Nephron progenitor cell (in vitro differentiated cells): ENCODE measurements at regions not wholly inside any gene's neighbourhood (a gene's known extent, or its start where the extent isn't known, plus 50 kb on each side); places are given as distances from the start of the nearest gene placed in this dataset.

ENCODE experiments used
- DNase-seq: peaks from one replicate; pipeline ENCODE4 v3.0.0; 2021
- H3K27ac Mint-ChIP-seq: 2 replicates; pipeline ENCODE4 v1.8.0; 2021; ENCODE audit warnings: mild to moderate bottlenecking, moderate library complexity, mixed read lengths
- H3K27me3 Mint-ChIP-seq: 2 replicates; pipeline ENCODE4 v1.8.0; 2021; ENCODE audit warnings: mild to moderate bottlenecking, low read depth, mixed read lengths; ENCODE audit not compliant: poor library complexity
- H3K36me3 Mint-ChIP-seq: 2 replicates; pipeline ENCODE4 v1.8.0; 2021; ENCODE audit warnings: low read depth, mixed read lengths
- H3K4me1 Mint-ChIP-seq: 2 replicates; pipeline ENCODE4 v1.8.0; 2021; ENCODE audit warnings: mixed read lengths
- H3K4me3 Mint-ChIP-seq: 2 replicates; pipeline ENCODE4 v1.8.0; 2021; ENCODE audit warnings: mild to moderate bottlenecking, moderate library complexity, mixed read lengths
- H3K9me3 Mint-ChIP-seq: 2 replicates; pipeline ENCODE4 v1.8.0; 2021; ENCODE audit warnings: mild to moderate bottlenecking, moderate library complexity, mixed read lengths
- TF ChIP-seq, protein P1 (sequence below): fragments of 200-600 bp; sonication (generic); IDR thresholded peaks from 2 replicates; pipeline ENCODE4 v1.5.0; 2021; ENCODE audit warnings: antibody characterized with exemption

DNA sequence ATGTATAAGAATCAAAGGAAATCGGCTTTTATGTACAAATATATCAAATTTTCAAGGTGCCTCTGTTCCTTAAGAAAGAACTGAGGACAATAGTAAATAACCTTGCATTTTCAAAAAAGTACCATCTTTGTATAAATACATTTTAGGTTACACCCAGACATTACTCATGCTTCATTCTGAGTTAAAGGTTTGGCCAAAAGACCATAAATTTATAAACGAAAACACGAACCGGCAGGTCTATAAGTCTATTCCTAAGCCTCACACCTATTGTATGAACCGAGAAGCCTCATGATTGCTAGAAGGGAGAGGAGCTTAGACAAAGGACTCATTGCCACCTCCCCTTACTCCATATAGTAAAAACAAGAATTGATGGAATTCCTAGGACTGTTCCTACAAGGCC lies 94.6 kb upstream of the PSMD7 start:
- TF ChIP-seq, protein P1, sequence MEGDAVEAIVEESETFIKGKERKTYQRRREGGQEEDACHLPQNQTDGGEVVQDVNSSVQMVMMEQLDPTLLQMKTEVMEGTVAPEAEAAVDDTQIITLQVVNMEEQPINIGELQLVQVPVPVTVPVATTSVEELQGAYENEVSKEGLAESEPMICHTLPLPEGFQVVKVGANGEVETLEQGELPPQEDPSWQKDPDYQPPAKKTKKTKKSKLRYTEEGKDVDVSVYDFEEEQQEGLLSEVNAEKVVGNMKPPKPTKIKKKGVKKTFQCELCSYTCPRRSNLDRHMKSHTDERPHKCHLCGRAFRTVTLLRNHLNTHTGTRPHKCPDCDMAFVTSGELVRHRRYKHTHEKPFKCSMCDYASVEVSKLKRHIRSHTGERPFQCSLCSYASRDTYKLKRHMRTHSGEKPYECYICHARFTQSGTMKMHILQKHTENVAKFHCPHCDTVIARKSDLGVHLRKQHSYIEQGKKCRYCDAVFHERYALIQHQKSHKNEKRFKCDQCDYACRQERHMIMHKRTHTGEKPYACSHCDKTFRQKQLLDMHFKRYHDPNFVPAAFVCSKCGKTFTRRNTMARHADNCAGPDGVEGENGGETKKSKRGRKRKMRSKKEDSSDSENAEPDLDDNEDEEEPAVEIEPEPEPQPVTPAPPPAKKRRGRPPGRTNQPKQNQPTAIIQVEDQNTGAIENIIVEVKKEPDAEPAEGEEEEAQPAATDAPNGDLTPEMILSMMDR: no peak
- H3K36me3 Mint-ChIP-seq: no peaks in the 10 kb centered on the region
- H3K27me3 Mint-ChIP-seq: peaks cover 4% of the 10 kb centered on the region
- H3K4me3 Mint-ChIP-seq: no peak overlapping the region
- H3K9me3 Mint-ChIP-seq: no peaks in the 10 kb centered on the region
- peaks cover 11% of the 10 kb centered on the region for H3K4me1 Mint-ChIP-seq
- no peak for DNase-seq
- no peak overlapping the region for H3K27ac Mint-ChIP-seq

DNA sequence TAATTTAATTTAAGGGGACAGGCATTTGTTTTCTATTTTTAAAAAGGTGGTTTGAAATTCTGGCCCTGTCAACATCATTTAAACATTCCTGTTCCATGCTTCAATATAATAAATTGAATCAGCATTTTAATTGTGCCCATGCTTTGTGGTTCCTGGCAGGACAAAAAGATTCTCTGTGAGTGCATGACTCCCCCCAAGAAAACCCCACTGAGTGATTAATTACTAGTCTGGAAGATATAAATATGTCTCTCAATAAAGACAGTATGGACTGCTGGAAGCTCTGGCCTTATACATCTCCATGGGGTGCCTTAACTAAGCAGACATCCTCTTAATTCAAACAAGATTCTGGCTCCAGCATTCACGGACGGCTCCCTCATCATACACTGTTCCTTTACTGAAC lies 95.0 kb upstream of the PSMD7 start:
- Mint-ChIP-seq H3K9me3 (no peaks in the 10 kb centered on the region), H3K4me1 (peaks cover 11% of the 10 kb centered on the region), H3K36me3 (no peaks in the 10 kb centered on the region), H3K27me3 (peaks cover 4% of the 10 kb centered on the region), H3K4me3 (no peak overlapping the region), H3K27ac (no peak overlapping the region)
- TF ChIP-seq, protein P1: no peak
- no peak for DNase-seq

DNA sequence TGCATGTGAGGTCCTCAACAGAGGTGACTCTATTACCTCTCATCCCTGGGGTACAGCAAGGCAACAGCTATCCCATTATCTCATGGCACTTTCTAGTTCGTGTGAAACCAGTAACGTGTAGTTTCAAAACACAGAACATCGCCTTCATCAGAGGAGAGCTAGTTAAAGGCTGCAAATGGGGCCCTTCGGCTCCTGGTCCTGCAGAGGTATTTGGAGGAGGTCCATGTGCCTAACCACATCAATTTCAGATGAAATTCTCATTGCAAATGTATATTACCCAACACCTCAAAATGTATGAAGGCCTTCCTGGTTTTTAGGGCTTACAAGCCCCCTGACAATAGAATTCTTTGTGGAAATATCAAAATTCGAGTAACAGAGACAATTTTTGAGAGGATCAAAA lies 95.7 kb upstream of the PSMD7 start:
- Mint-ChIP-seq H3K36me3 (no peaks in the 10 kb centered on the region), H3K27ac (no peak overlapping the region), H3K4me1 (peaks cover 11% of the 10 kb centered on the region), H3K4me3 (no peak overlapping the region), H3K9me3 (no peaks in the 10 kb centered on the region), H3K27me3 (peaks cover 4% of the 10 kb centered on the region)
- TF ChIP-seq, protein P1: no peak
- DNase-seq: no peak

DNA sequence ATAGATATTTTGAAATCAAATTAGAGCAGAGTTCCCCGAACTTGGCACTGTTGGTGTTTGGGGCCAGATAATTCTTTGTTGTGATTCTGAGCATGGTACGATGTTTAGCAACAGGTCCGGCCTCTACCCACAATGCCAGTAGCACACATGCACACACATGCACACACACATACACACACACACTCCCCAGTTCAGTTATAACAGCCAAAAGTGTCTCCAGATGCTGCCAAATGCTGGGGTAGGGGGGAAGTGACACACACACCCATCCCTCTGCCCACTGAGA lies 96.8 kb upstream of the PSMD7 start:
- H3K27ac Mint-ChIP-seq: no peak overlapping the region
- TF ChIP-seq, protein P1: no peak
- no peaks in the 10 kb centered on the region for H3K36me3 Mint-ChIP-seq
- no peak overlapping the region for H3K4me3 Mint-ChIP-seq
- H3K27me3 Mint-ChIP-seq: peaks cover 6% of the 10 kb centered on the region
- peaks cover 11% of the 10 kb centered on the region for H3K4me1 Mint-ChIP-seq
- DNase-seq: no peak
- no peaks in the 10 kb centered on the region for H3K9me3 Mint-ChIP-seq

DNA sequence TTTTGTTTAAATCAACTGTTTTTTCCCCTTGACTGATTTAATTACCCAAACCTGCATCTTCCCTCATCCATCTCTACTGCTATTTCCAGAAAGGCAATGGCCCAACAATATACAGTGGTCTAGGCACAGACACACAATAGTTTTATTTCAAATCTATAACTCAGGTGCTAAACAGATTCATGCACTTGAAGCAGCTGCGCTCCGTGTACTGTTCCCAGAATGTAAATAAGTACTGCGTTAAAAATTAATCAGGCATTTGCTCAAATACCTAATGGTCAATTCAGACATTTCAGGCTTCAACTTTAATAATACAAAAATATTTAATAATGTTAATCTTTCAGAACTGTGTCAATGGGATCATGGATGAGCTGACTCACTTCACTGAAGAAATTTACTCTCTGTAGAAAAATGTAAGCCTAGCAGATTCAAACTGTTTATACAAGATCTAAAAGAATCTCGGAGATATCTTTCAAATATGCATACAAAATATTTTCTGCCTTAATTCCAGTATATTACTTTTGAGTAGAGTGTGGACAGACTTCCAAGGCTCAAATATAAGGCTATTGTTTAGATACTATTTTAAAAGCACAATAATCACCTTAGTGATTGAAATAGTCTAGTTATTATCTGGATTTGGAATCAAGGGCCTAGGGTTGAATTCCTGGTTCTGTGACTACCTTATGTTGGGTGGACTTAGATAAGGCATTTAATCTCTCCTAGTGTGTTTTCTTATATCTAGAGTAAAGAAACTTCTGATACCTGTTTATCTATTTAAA lies 97.4 kb upstream of the PSMD7 start:
- Mint-ChIP-seq H3K27me3 (peaks cover 6% of the 10 kb centered on the region), H3K4me1 (peaks cover 11% of the 10 kb centered on the region)
- TF ChIP-seq, protein P1: no peak

DNA sequence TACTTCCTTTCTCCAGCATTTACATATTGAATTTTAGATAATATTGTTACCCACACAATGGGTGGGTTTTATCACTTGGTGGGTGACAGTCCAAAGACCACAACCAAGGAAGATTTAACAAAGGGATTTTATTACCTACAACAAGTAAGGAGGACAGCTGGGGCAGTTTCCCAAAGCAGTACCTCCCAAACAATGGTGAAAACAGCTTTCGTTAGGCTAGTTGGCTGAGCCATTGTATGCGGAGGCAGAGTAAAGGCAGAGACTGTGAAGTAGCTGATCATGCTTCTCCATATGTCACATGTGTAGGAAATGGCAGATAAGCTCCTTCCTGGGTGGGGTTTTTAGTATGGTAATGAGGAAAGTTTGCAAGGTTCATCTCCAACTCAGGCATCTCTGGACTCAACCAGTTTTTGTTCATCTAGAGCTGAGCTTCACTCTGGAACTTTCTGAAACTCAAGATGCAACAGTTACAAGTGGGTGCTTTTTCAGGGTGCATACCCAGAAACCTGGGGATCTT lies 104.3 kb upstream of the PSMD7 start:
- no peaks in the 10 kb centered on the region for H3K36me3 Mint-ChIP-seq
- H3K4me1 Mint-ChIP-seq: no peaks in the 10 kb centered on the region
- peaks cover 3% of the 10 kb centered on the region for H3K9me3 Mint-ChIP-seq
- H3K4me3 Mint-ChIP-seq: no peak overlapping the region
- TF ChIP-seq, protein P1: no peak
- H3K27me3 Mint-ChIP-seq: peaks cover 3% of the 10 kb centered on the region
- H3K27ac Mint-ChIP-seq: no peak overlapping the region
- DNase-seq: no peak

More for the DNA sequence above, 97.4 kb upstream of the PSMD7 start:
- H3K27ac Mint-ChIP-seq: no peak overlapping the region
- no peaks in the 10 kb centered on the region for H3K9me3 Mint-ChIP-seq
- H3K36me3 Mint-ChIP-seq: no peaks in the 10 kb centered on the region
- DNase-seq: no peak
- no peak overlapping the region for H3K4me3 Mint-ChIP-seq
